OCI-LY3 (cell line): ENCODE measurements at regions not wholly inside any gene's neighbourhood (a gene's known extent, or its start where the extent isn't known, plus 50 kb on each side); places are given as distances from the start of the nearest gene placed in this dataset.
"Not testable (repeated sequence)": the region's sequence is repeated elsewhere in the genome, so short reads cannot be mapped to it uniquely, and the experiment has no call there.

Experiments
- H2AFZ ChIP-seq: fragments of 200-600, 300-600 bp; shearing (Covaris generic); 2 replicates; pipeline ENCODE4 v1.6.0; 2014; ENCODE audit warnings: antibody characterized with exemption, low read depth, low read length
- H3K27ac ChIP-seq: fragments of 200-600, 300-600 bp; sonication (generic); 2 replicates; pipeline ENCODE4 v1.5.1; 2014; ENCODE audit warnings: mild to moderate bottlenecking, low read length, moderate library complexity, mixed read lengths
- H3K27me3 ChIP-seq: fragments of 200-600, 300-600 bp; sonication (generic); 2 replicates; pipeline ENCODE4 v1.6.1; 2014; ENCODE audit warnings: low read depth, low read length, mixed read lengths
- H3K36me3 ChIP-seq: fragments of 200-600, 300-600 bp; sonication (generic); replicated peaks from 2 replicates; pipeline ENCODE3; 2014; ENCODE audit warnings: low read depth, low read length, mixed read lengths
- H3K4me1 ChIP-seq: fragments of 300-600, 200-600 bp; sonication (generic); 2 replicates; pipeline ENCODE4 v1.6.1; 2014; ENCODE audit warnings: low read length, mixed read lengths
- H3K4me2 ChIP-seq: fragments of 200-600, 300-600 bp; sonication (generic); 2 replicates; pipeline ENCODE4 v1.6.1; 2014; ENCODE audit warnings: low read length, mixed read lengths
- H3K4me3 ChIP-seq: fragments of 300-600, 200-600 bp; sonication (generic); 2 replicates; pipeline ENCODE4 v1.5.1; 2014; ENCODE audit warnings: antibody characterized with exemption, mild to moderate bottlenecking, low read length, moderate library complexity
- H3K79me2 ChIP-seq: fragments of 300-600, 200-600 bp; shearing (Covaris generic); 2 replicates; pipeline ENCODE4 v1.6.1; 2014; ENCODE audit warnings: mild to moderate bottlenecking, low read length, mixed read lengths
- H3K9ac ChIP-seq: fragments of 300-600, 200-600 bp; shearing (Covaris generic); 2 replicates; pipeline ENCODE4 v1.6.0; 2014; ENCODE audit warnings: mild to moderate bottlenecking, low read length, moderate library complexity
- H3K9me3 ChIP-seq: fragments of 200-600, 300-600 bp; shearing (Covaris generic); 2 replicates; pipeline ENCODE4 v1.6.1; 2014; ENCODE audit warnings: low read length, mixed read lengths; ENCODE audit not compliant: insufficient read depth
- H4K20me1 ChIP-seq: fragments of 200-600, 300-600 bp; sonication (generic); 2 replicates; pipeline ENCODE4 v1.6.1; 2016; ENCODE audit warnings: low read length, mixed read lengths; ENCODE audit not compliant: insufficient read depth

DNA sequence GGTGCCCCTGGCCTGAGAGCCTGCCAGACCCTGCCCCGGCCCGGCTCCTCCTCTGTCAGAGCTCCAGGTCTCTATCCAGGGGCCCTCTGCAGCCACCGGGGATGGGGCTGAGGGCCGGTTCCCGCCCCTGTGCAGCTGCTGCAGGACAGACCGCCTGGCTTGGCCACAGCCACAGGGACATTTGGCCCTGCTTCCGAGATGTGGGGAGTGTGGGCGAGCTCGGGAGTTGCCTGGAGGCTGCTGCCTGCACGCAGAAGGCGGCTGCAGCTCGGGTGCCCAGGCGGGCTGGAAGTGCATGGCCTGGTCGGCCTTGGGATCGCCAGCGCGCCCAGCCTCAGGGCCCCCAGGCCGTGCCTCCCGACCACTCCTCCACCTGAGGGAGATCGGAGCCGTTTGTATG is 284.8 kb downstream of the CWH43 start:
- H4K20me1 ChIP-seq, H3K4me2 ChIP-seq, H2AFZ ChIP-seq, H3K27me3 ChIP-seq, H3K9ac ChIP-seq, H3K27ac ChIP-seq, H3K4me3 ChIP-seq, H3K79me2 ChIP-seq, H3K4me1 ChIP-seq, H3K36me3 ChIP-seq, H3K9me3 ChIP-seq: not testable (repeated sequence)

GRCh38 chr4:49285905-49286304 is 299.8 kb downstream of the CWH43 start:
- not testable (repeated sequence) for H3K36me3 ChIP-seq, H2AFZ ChIP-seq, H3K4me2 ChIP-seq, H3K27ac ChIP-seq, H3K9ac ChIP-seq, H3K27me3 ChIP-seq, H3K4me3 ChIP-seq, H3K79me2 ChIP-seq, H3K9me3 ChIP-seq, H4K20me1 ChIP-seq, H3K4me1 ChIP-seq

DNA sequence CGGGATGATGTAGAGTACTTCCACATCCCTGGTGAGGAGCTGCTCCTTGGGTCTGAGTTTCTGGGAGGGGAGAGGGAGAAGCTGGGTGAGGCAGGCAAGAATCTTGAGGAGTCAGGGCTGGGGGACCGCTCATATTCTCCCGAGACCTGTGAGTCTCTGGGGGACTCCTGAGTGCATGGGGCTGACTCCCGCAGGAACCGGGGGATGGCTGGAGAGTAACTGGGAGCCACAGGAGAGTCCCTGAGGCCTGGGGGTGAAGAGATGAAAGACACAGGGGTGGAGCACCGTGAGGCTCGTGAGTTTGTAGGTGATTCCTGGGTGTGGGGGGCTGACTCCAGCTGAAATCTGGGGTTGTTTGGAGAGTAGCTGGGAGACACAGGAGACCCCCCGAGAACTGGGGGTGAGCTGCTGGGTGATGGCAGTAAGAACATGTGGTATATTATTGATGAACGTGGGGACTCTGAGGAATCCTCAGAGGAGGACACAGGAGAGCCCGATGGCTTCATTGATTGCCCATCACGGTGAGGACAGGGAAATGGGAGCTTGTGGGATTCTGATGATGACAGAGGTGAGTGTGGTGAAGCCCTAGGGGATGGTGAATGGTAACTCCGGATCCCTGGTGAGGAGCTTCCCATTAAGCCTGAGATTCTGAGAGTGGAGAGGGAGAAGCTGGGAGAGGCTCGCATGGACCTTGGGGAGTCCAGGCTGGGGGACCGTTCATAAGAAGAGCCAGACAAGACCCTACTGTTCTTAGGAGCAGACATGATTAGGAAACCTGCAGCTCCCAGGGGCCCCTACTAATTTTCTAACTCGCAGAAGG is 301.1 kb downstream of the CWH43 start:
- H3K9me3 ChIP-seq, H2AFZ ChIP-seq, H3K79me2 ChIP-seq, H3K9ac ChIP-seq, H3K27ac ChIP-seq, H3K4me3 ChIP-seq, H3K27me3 ChIP-seq, H4K20me1 ChIP-seq, H3K4me1 ChIP-seq, H3K4me2 ChIP-seq, H3K36me3 ChIP-seq: not testable (repeated sequence)

GRCh38 chr4:49287893-49288292 is 301.8 kb downstream of the CWH43 start:
- not testable (repeated sequence) for H3K4me2 ChIP-seq, H2AFZ ChIP-seq, H3K9me3 ChIP-seq, H3K36me3 ChIP-seq, H3K27ac ChIP-seq, H3K4me1 ChIP-seq, H3K9ac ChIP-seq, H3K79me2 ChIP-seq, H3K27me3 ChIP-seq, H3K4me3 ChIP-seq, H4K20me1 ChIP-seq

DNA sequence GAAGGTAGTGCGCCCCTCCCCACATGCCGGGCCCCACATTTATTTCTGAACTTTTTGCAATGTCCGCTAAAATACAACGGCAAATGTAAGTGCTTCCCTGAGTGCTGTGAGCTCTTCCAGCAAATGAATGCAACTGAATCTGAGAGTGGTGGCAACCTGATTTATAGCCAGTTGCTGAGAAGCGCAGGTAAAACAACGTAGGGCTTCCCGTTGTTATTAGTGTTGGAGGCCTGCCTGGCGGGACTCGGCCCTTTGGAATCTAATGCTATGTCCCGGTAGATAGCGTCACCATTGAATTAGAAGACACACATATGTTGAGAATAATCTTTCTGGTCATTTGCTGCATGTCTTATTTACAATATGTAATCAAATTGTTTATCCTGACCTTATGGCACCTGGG is 302.7 kb downstream of the CWH43 start:
- H3K27ac ChIP-seq, H3K4me2 ChIP-seq, H3K36me3 ChIP-seq, H3K79me2 ChIP-seq, H2AFZ ChIP-seq, H3K9me3 ChIP-seq, H3K4me1 ChIP-seq, H3K27me3 ChIP-seq, H3K9ac ChIP-seq, H4K20me1 ChIP-seq, H3K4me3 ChIP-seq: not testable (repeated sequence)

GRCh38 chr4:49314815-49315214 is 328.7 kb downstream of the CWH43 start:
- not testable (repeated sequence) for H3K9ac ChIP-seq, H3K4me2 ChIP-seq, H3K27me3 ChIP-seq

GRCh38 chr4:49320725-49321410 is 334.8 kb downstream of the CWH43 start:
- H3K4me1 ChIP-seq, H3K36me3 ChIP-seq, H3K79me2 ChIP-seq, H3K4me3 ChIP-seq, H4K20me1 ChIP-seq, H3K27ac ChIP-seq, H3K27me3 ChIP-seq, H3K4me2 ChIP-seq, H2AFZ ChIP-seq, H3K9me3 ChIP-seq, H3K9ac ChIP-seq: not testable (repeated sequence)

More at GRCh38 chr4:49314815-49315214, 328.7 kb downstream of the CWH43 start:
- not testable (repeated sequence) for H3K4me3 ChIP-seq, H2AFZ ChIP-seq, H3K79me2 ChIP-seq, H3K27ac ChIP-seq, H3K4me1 ChIP-seq, H3K36me3 ChIP-seq, H4K20me1 ChIP-seq, H3K9me3 ChIP-seq

DNA sequence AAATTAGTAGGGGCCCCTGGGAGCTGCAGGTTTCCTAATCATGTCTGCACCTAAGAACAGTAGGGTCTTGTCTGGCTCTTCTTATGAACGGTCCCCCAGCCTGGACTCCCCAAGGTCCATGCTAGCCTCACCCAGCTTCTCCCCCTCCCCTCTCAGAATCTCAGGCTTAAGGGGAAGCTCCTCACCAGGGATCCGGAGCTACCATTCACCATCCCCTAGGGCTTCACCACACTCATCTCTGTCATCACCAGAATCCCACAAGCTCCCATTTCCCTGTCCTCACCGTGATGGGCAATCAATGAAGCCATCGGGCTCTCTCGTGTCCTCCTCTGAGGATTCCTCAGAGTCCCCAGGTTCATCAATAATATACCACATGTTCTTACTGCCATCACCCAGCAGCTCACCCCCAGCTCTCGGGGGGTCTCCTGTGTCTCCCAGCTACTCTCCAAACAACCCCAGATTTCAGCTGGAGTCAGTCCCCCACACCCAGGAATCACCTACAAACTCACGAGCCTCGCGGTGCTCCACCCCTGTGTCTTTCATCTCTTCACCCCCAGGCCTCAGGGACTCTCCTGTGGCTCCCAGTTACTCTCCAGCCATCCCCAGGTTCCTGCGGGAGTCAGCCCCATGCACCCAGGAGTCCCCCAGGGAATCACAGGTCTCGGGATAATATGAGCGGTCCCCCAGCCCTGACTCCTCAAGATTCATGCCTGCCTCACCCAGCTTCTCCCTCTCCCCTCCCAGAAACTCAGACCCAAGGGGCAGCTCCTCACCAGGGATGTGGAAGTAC is 335.6 kb downstream of the CWH43 start:
- H3K4me2 ChIP-seq, H3K27ac ChIP-seq, H2AFZ ChIP-seq, H3K4me1 ChIP-seq, H4K20me1 ChIP-seq, H3K27me3 ChIP-seq, H3K36me3 ChIP-seq, H3K9me3 ChIP-seq, H3K9ac ChIP-seq, H3K4me3 ChIP-seq, H3K79me2 ChIP-seq: not testable (repeated sequence)
